ENCODE measurements at regions not wholly inside any gene's neighbourhood (a gene's known extent, or its start where the extent isn't known, plus 50 kb on each side); places are given as distances from the start of the nearest gene placed in this dataset.

- Histone ChIP-seq H4K91ac (ENCODE audit: low read length) (no peak overlapping the region), H3K9ac (ENCODE audit: low read length) (no peak overlapping the region), H3K14ac (ENCODE audit: low read length in 2 of 2) (no peak overlapping the region), H2AFZ (ENCODE audit: low read depth, low read length) (no peak overlapping the region), H4K8ac (ENCODE audit: low read length) (no peak overlapping the region), H3K4ac (ENCODE audit: low read depth in 1 of 2, low read length in 2 of 2) (no peak overlapping the region), H3K79me1 (replicated peaks; ENCODE audit: low read length, poor library complexity, severe bottlenecking) (no peaks in the 10 kb centered on the region), H3K18ac (ENCODE audit: low read depth in 1 of 2, low read length in 2 of 2) (no peak overlapping the region), H3K27ac (ENCODE audit: low read length, poor library complexity, severe bottlenecking) (no peak overlapping the region), H3K4me3 (ENCODE audit: insufficient read depth in 1 of 2, low read depth in 1 of 2, low read length in 2 of 2) (no peak overlapping the region), H3K4me1 (ENCODE audit: control insufficient read depth, insufficient read depth, low read depth, low read length) (no peaks in the 10 kb centered on the region), H3K9me3 (ENCODE audit: control insufficient read depth, low read length) (no peaks in the 10 kb centered on the region), H2BK5ac (ENCODE audit: low read depth, low read length, poor library complexity, severe bottlenecking) (no peak overlapping the region), H2BK120ac (ENCODE audit: low read depth, low read length) (no peak overlapping the region), H3K27me3 (ENCODE audit: control insufficient read depth in 1 of 2, insufficient read depth in 1 of 2, low read length in 2 of 2) (no peaks in the 10 kb centered on the region), H3K23ac (ENCODE audit: low read length in 2 of 2) (no peak overlapping the region), H2BK12ac (ENCODE audit: low read length in 2 of 2) (no peak overlapping the region), H3K4me2 (ENCODE audit: low read length, poor library complexity, severe bottlenecking) (no peak overlapping the region), H2AK5ac (ENCODE audit: low read length, severe bottlenecking) (no peak overlapping the region), H2BK15ac (ENCODE audit: low read depth, poor library complexity, severe bottlenecking) (no peak overlapping the region), H3K36me3 (ENCODE audit: control insufficient read depth in 1 of 2, insufficient read depth in 2 of 2, low read depth in 1 of 2, low read length in 2 of 2) (no peaks in the 10 kb centered on the region)
- DNase-seq = peak; percentile 4
Observed at GRCh38 chr12:74119811-74120362, 417.7 kb upstream of the ATXN7L3B start.

GRCh38 chr12:74120644-74121043 lies 417.0 kb upstream of the ATXN7L3B start:
- 86% methylated on average over 1 of the region's 1 CpG for WGBS
- Histone ChIP-seq H2AFZ (ENCODE audit: low read depth, low read length) (no peak overlapping the region), H2BK15ac (ENCODE audit: low read depth, poor library complexity, severe bottlenecking) (no peak overlapping the region), H3K23ac (ENCODE audit: low read length in 2 of 2) (no peak overlapping the region), H3K4me3 (ENCODE audit: insufficient read depth in 1 of 2, low read depth in 1 of 2, low read length in 2 of 2) (no peak overlapping the region), H2AK5ac (ENCODE audit: low read length, severe bottlenecking) (no peak overlapping the region), H3K9me3 (ENCODE audit: control insufficient read depth, low read length) (no peaks in the 10 kb centered on the region), H4K91ac (ENCODE audit: low read length) (no peak overlapping the region), H3K14ac (ENCODE audit: low read length in 2 of 2) (no peak overlapping the region), H3K18ac (ENCODE audit: low read depth in 1 of 2, low read length in 2 of 2) (no peak overlapping the region), H2BK12ac (ENCODE audit: low read length in 2 of 2) (no peak overlapping the region), H2BK120ac (ENCODE audit: low read depth, low read length) (no peak overlapping the region), H3K4ac (ENCODE audit: low read depth in 1 of 2, low read length in 2 of 2) (no peak overlapping the region), H3K79me1 (replicated peaks; ENCODE audit: low read length, poor library complexity, severe bottlenecking) (no peaks in the 10 kb centered on the region), H3K4me1 (ENCODE audit: control insufficient read depth, insufficient read depth, low read depth, low read length) (no peaks in the 10 kb centered on the region), H3K9ac (ENCODE audit: low read length) (no peak overlapping the region), H3K27ac (ENCODE audit: low read length, poor library complexity, severe bottlenecking) (no peak overlapping the region), H3K4me2 (ENCODE audit: low read length, poor library complexity, severe bottlenecking) (no peak overlapping the region), H3K36me3 (ENCODE audit: control insufficient read depth in 1 of 2, insufficient read depth in 2 of 2, low read depth in 1 of 2, low read length in 2 of 2) (no peaks in the 10 kb centered on the region), H4K8ac (ENCODE audit: low read length) (no peak overlapping the region), H2BK5ac (ENCODE audit: low read depth, low read length, poor library complexity, severe bottlenecking) (no peak overlapping the region), H3K27me3 (ENCODE audit: control insufficient read depth in 1 of 2, insufficient read depth in 1 of 2, low read length in 2 of 2) (no peaks in the 10 kb centered on the region)
- DNase-seq = no peak

GRCh38 chr12:74129702-74130101 lies 407.9 kb upstream of the ATXN7L3B start:
- no peak overlapping the region for H2BK120ac ChIP-seq (ENCODE audit: low read depth, low read length)
- no peak overlapping the region for H3K14ac ChIP-seq (ENCODE audit: low read length in 2 of 2)
- no peak overlapping the region for H3K9ac ChIP-seq (ENCODE audit: low read length)
- H3K79me1 ChIP-seq (replicated peaks; ENCODE audit: low read length, poor library complexity, severe bottlenecking) = no peaks in the 10 kb centered on the region
- H3K36me3 ChIP-seq (ENCODE audit: control insufficient read depth in 1 of 2, insufficient read depth in 2 of 2, low read depth in 1 of 2, low read length in 2 of 2) = no peaks in the 10 kb centered on the region
- peak; percentile 79 for DNase-seq
- no peaks in the 10 kb centered on the region for H3K4me1 ChIP-seq (ENCODE audit: control insufficient read depth, insufficient read depth, low read depth, low read length)
- no peak overlapping the region for H3K4ac ChIP-seq (ENCODE audit: low read depth in 1 of 2, low read length in 2 of 2)
- H2AFZ ChIP-seq (ENCODE audit: low read depth, low read length) = no peak overlapping the region
- H2AK5ac ChIP-seq (ENCODE audit: low read length, severe bottlenecking) = no peak overlapping the region
- H2BK5ac ChIP-seq (ENCODE audit: low read depth, low read length, poor library complexity, severe bottlenecking) = no peak overlapping the region
- no peak overlapping the region for H3K23ac ChIP-seq (ENCODE audit: low read length in 2 of 2)
- H3K27me3 ChIP-seq (ENCODE audit: control insufficient read depth in 1 of 2, insufficient read depth in 1 of 2, low read length in 2 of 2) = no peaks in the 10 kb centered on the region
- no peak overlapping the region for H3K4me3 ChIP-seq (ENCODE audit: insufficient read depth in 1 of 2, low read depth in 1 of 2, low read length in 2 of 2)
- H2BK15ac ChIP-seq (ENCODE audit: low read depth, poor library complexity, severe bottlenecking) = no peak overlapping the region
- H4K91ac ChIP-seq (ENCODE audit: low read length) = no peak overlapping the region
- H3K27ac ChIP-seq (ENCODE audit: low read length, poor library complexity, severe bottlenecking) = peak overlapping the region; percentile 86
- no peak overlapping the region for H3K18ac ChIP-seq (ENCODE audit: low read depth in 1 of 2, low read length in 2 of 2)
- H4K8ac ChIP-seq (ENCODE audit: low read length) = no peak overlapping the region
- H3K4me2 ChIP-seq (ENCODE audit: low read length, poor library complexity, severe bottlenecking) = no peak overlapping the region
- H2BK12ac ChIP-seq (ENCODE audit: low read length in 2 of 2) = no peak overlapping the region
- 86% methylated on average over 2 of the region's 2 CpGs for WGBS
- H3K9me3 ChIP-seq (ENCODE audit: control insufficient read depth, low read length) = no peaks in the 10 kb centered on the region

- no peaks in the 10 kb centered on the region for H3K27me3 ChIP-seq (ENCODE audit: control insufficient read depth in 1 of 2, insufficient read depth in 1 of 2, low read length in 2 of 2)
- no peak overlapping the region for H2AFZ ChIP-seq (ENCODE audit: low read depth, low read length)
- no peak overlapping the region for H3K4ac ChIP-seq (ENCODE audit: low read depth in 1 of 2, low read length in 2 of 2)
- no peak overlapping the region for H3K18ac ChIP-seq (ENCODE audit: low read depth in 1 of 2, low read length in 2 of 2)
- H3K4me1 ChIP-seq (ENCODE audit: control insufficient read depth, insufficient read depth, low read depth, low read length) = no peaks in the 10 kb centered on the region
- H3K4me3 ChIP-seq (ENCODE audit: insufficient read depth in 1 of 2, low read depth in 1 of 2, low read length in 2 of 2) = no peak overlapping the region
- H3K9me3 ChIP-seq (ENCODE audit: control insufficient read depth, low read length) = no peaks in the 10 kb centered on the region
- no peak overlapping the region for H3K9ac ChIP-seq (ENCODE audit: low read length)
- H3K23ac ChIP-seq (ENCODE audit: low read length in 2 of 2) = no peak overlapping the region
- WGBS = 97% methylated on average over 4 of the region's 4 CpGs
- no peak overlapping the region for H2BK12ac ChIP-seq (ENCODE audit: low read length in 2 of 2)
- no peak overlapping the region for H3K27ac ChIP-seq (ENCODE audit: low read length, poor library complexity, severe bottlenecking)
- DNase-seq = no peak
- H2AK5ac ChIP-seq (ENCODE audit: low read length, severe bottlenecking) = no peak overlapping the region
- no peak overlapping the region for H3K4me2 ChIP-seq (ENCODE audit: low read length, poor library complexity, severe bottlenecking)
- no peaks in the 10 kb centered on the region for H3K79me1 ChIP-seq (replicated peaks; ENCODE audit: low read length, poor library complexity, severe bottlenecking)
- H2BK120ac ChIP-seq (ENCODE audit: low read depth, low read length) = no peak overlapping the region
- no peak overlapping the region for H2BK15ac ChIP-seq (ENCODE audit: low read depth, poor library complexity, severe bottlenecking)
- no peak overlapping the region for H4K91ac ChIP-seq (ENCODE audit: low read length)
- H2BK5ac ChIP-seq (ENCODE audit: low read depth, low read length, poor library complexity, severe bottlenecking) = no peak overlapping the region
- no peak overlapping the region for H3K14ac ChIP-seq (ENCODE audit: low read length in 2 of 2)
- H3K36me3 ChIP-seq (ENCODE audit: control insufficient read depth in 1 of 2, insufficient read depth in 2 of 2, low read depth in 1 of 2, low read length in 2 of 2) = no peaks in the 10 kb centered on the region
- H4K8ac ChIP-seq (ENCODE audit: low read length) = no peak overlapping the region
Observed at GRCh38 chr12:74144396-74144795, 393.2 kb upstream of the ATXN7L3B start.

Measured in mesenchymal stem cell (in vitro differentiated cells and primary cell).